ENCODE measurements at regions not wholly inside any gene's neighbourhood (a gene's known extent, or its start where the extent isn't known, plus 50 kb on each side); places are given as distances from the start of the nearest gene placed in this dataset.

GRCh38 chr22:34877506-34877905 lies 188.5 kb upstream of the ISX start:
- no peak for TF ChIP-seq CTCF (IDR thresholded peaks at IDR 0.05)

- TF ChIP-seq CTCF (IDR thresholded peaks at IDR 0.05): no peak
Observed at GRCh38 chr22:34878171-34878570, 187.8 kb upstream of the ISX start.

- no peak for TF ChIP-seq CTCF (IDR thresholded peaks at IDR 0.05)
Observed at GRCh38 chr22:34879001-34879400, 187.0 kb upstream of the ISX start.

GRCh38 chr22:34880662-34881061 lies 185.3 kb upstream of the ISX start:
- no peak for TF ChIP-seq CTCF (IDR thresholded peaks at IDR 0.05)

GRCh38 chr22:34881453-34881852 lies 184.5 kb upstream of the ISX start:
- no peak for TF ChIP-seq CTCF (IDR thresholded peaks at IDR 0.05)

GRCh38 chr22:34885852-34886251 lies 180.1 kb upstream of the ISX start:
- TF ChIP-seq CTCF (IDR thresholded peaks at IDR 0.05): no peak

GRCh38 chr22:34886391-34886790 lies 179.6 kb upstream of the ISX start:
- TF ChIP-seq CTCF (IDR thresholded peaks at IDR 0.05): no peak

- no peak for TF ChIP-seq CTCF (IDR thresholded peaks at IDR 0.05)
Observed at GRCh38 chr22:34886812-34887211, 179.1 kb upstream of the ISX start.

Measured in LNCAP (cell line).